HepG2 (cell line): ENCODE measurements at regions not wholly inside any gene's neighbourhood (a gene's known extent, or its start where the extent isn't known, plus 50 kb on each side); places are given as distances from the start of the nearest gene placed in this dataset.

Source experiments
- ATAC-seq: fragments of 200-7000 bp; cut with Tn5 transposase; 3 replicates; pipeline ENCODE4 v1.9.1; 2020; ENCODE audit warnings: mild to moderate bottlenecking, moderate library complexity
- BruUV-seq: library from RNA; stranded (reverse); fragments of 400-500 nt; replicated peaks from 2 replicates; lab custom pipeline; 2021; lab: Mats Ljungman, UMichigan
- CTCF ChIA-PET: fragments of 300-600 bp; formaldehyde crosslinking; extraction: SDS; loops from one replicate; lab custom pipeline; 2021; ENCODE audit warnings: low total read pairs, inconsistent platforms, low intra/inter-chr PET ratio; lab: Yijun Ruan, JAX
- POLR2A ChIA-PET: fragments of 350-600 bp; sonication (Branson Sonifier 250); formaldehyde crosslinking; loops from one replicate; lab custom pipeline; 2020; ENCODE audit warnings: antibody characterized with exemption, inconsistent platforms; lab: Yijun Ruan, JAX
- DNase-seq: peaks from one replicate; pipeline ENCODE4 v3.0.0-alpha.2; 2015; ENCODE audit warnings: low spot score
- FAIRE-seq: peaks from 3 replicates; lab custom pipeline; 2011; peaks lifted over from hg19 to GRCh38; lab: Jason Lieb, UNC
- H2AFZ ChIP-seq: one replicate; pipeline ENCODE4 v1.6.1; 2011; ENCODE audit warnings: low read length, inconsistent platforms
- H3K27ac ChIP-seq: fragments of 300-600 bp; 3 replicates; pipeline ENCODE4 v1.8.0; 2011; ENCODE audit warnings: mixed run types, mild to moderate bottlenecking, mixed read lengths, low read length, inconsistent platforms; ENCODE audit not compliant: insufficient read depth; ENCODE audit errors: extremely low read length
- H3K27me3 ChIP-seq, 2 experiments: fragments of 200-600 bp in 1 of 2; 2 replicates in 1 of 2; 3 replicates in 1 of 2; pipeline versions ENCODE4 v1.6.0 to v1.8.0; 2011; ENCODE audit warnings: low read length in 2 of 2, mild to moderate bottlenecking in 2 of 2, moderate library complexity in 2 of 2, inconsistent platforms in 1 of 2; ENCODE audit not compliant: insufficient read depth in 2 of 2, control insufficient read depth in 1 of 2
- H3K36me3 ChIP-seq, 2 experiments: fragments of 200-600 bp in 1 of 2; replicated peaks in 1 of 2; 2 replicates in 1 of 2; 3 replicates in 1 of 2; pipeline versions ENCODE4 v1.5.1 to v1.8.0; 2011; ENCODE audit warnings: low read length in 2 of 2, inconsistent platforms in 1 of 2; ENCODE audit not compliant: insufficient read depth in 2 of 2, control insufficient read depth in 1 of 2
- H3K4me1 ChIP-seq: 2 replicates; pipeline ENCODE4 v1.5.1; 2012; ENCODE audit warnings: low read length, inconsistent platforms; ENCODE audit not compliant: insufficient read depth
- H3K4me2 ChIP-seq: 2 replicates; pipeline ENCODE4 v1.6.0; 2011; ENCODE audit warnings: low read depth, low read length, inconsistent platforms
- H3K4me3 ChIP-seq, 3 experiments: fragments of 200-600 bp in 1 of 3; sonication (generic), shearing (Covaris generic) in 1 of 3; replicated peaks in 1 of 3; 2 replicates each; pipeline ENCODE4 v1.5.1; 2011 to 2016; ENCODE audit warnings: low read length in 3 of 3, inconsistent platforms in 2 of 3, low read depth in 2 of 3, mild to moderate bottlenecking in 2 of 3, control low read depth in 1 of 3, mixed read lengths in 1 of 3; ENCODE audit not compliant: insufficient read depth in 1 of 3
- H3K79me2 ChIP-seq: one replicate; pipeline ENCODE4 v1.6.1; 2011; ENCODE audit warnings: low read length, inconsistent platforms; ENCODE audit not compliant: insufficient read depth
- H3K9ac ChIP-seq: 2 replicates; pipeline ENCODE4 v1.6.0; 2011; ENCODE audit warnings: mild to moderate bottlenecking, low read depth, low read length, inconsistent platforms; ENCODE audit not compliant: insufficient read depth
- H3K9me3 ChIP-seq: 2 replicates; pipeline ENCODE4 v1.5.1; 2012; ENCODE audit warnings: mild to moderate bottlenecking, low read length
- H4K20me1 ChIP-seq: 2 replicates; pipeline ENCODE4 v1.6.0; 2011; ENCODE audit warnings: inconsistent platforms, mild to moderate bottlenecking, low read length, moderate library complexity; ENCODE audit not compliant: insufficient read depth
- HNRNPK ChIP-seq: fragments of 200-400 bp; formaldehyde crosslinking; IDR thresholded peaks from 2 replicates; pipeline ENCODE4 v1.6.1; 2018; ENCODE audit warnings: low read length, low read depth, moderate library complexity, mild to moderate bottlenecking; ENCODE audit not compliant: poor library complexity, severe bottlenecking
- KDM5A ChIP-seq: fragments of 200-600 bp; sonication (generic); IDR thresholded peaks from 2 replicates; pipeline ENCODE4 v1.7.0; 2018; ENCODE audit warnings: antibody characterized with exemption, mild to moderate bottlenecking, low read length, borderline replicate concordance
- RNF2 ChIP-seq: fragments of 450-650 bp; conservative IDR thresholded peaks from 2 replicates; pipeline ENCODE4 v1.6.1; 2016; ENCODE audit warnings: low read depth
- SAFB2 ChIP-seq: sonication (generic); formaldehyde crosslinking; IDR thresholded peaks from 2 replicates; pipeline ENCODE4 v1.5.1; 2020; ENCODE audit warnings: missing genetic modification reagents, low read depth, mild to moderate bottlenecking, borderline replicate concordance
- ZFY ChIP-seq: sonication (generic); formaldehyde crosslinking; IDR thresholded peaks from 2 replicates; pipeline ENCODE4 v1.4.0; 2020; ENCODE audit warnings: missing genetic modification reagents
- ZNF224 ChIP-seq: sonication (generic); formaldehyde crosslinking; IDR thresholded peaks from 2 replicates; pipeline ENCODE4 v1.5.0; 2020; ENCODE audit warnings: mild to moderate bottlenecking, missing genetic modification reagents
- WGBS: methylation state at CpG from one replicate; pipeline ENCODE4 v1.1.6; 2017; ENCODE audit warnings: low lambda C conversion rate; 5-methylcytosine and 5-hydroxymethylcytosine counted together
- in situ Hi-C: cut with HindIII; loops from 2 replicates; pipeline ENCODE4 v1.10.0; 2017; ENCODE audit warnings: low pct_unique_long_range_greater_than_20kb; ENCODE audit not compliant: extremely low pct_ligation_motif_present
- intact Hi-C: fragments of 100-400 bp; cut with micrococcal nuclease; formaldehyde crosslinking; loops from one replicate; pipeline ENCODE4 v1.10.0; 2022; ENCODE audit not compliant: unreplicated experiment
- TF ChIP-seq, protein P1 (sequence below): sonication (generic); formaldehyde crosslinking; IDR thresholded peaks from 2 replicates; pipeline ENCODE4 v1.5.0; 2020; ENCODE audit warnings: missing genetic modification reagents
- TF ChIP-seq, protein P2 (sequence below): sonication (generic); formaldehyde crosslinking; IDR thresholded peaks from 2 replicates; pipeline ENCODE4 v1.8.1; 2023; ENCODE audit warnings: missing genetic modification reagents, mild to moderate bottlenecking, borderline replicate concordance

DNA sequence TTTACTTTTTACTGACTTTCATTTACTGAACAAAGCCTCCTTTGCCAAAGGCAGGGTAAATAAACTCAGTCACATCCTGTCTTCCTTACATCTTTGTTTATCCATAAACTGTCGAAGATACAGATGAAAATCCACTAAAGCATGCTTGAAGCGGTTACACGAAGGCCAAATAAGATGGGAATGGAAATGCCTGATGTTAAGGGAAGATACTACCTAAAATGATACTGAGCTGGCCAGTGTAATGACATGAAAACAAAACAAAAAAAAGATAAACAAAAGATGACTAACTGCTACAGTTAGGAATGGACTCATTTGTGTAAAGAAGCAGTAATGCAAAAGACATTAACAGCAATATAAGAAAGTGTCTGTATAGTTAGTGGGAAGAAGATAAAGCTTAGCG lies 114.7 kb upstream of the ADAMTS9 start:
- no peak for DNase-seq
- Histone ChIP-seq H3K27me3 (0 out of 5 replicates have a peak, but pooled peaks cover 0 to 4% of the 10 kb centered on the region in 2 experiments), H3K9ac (no peak overlapping the region), H3K36me3 (no peaks in the 10 kb centered on the region), H3K4me1 (no peaks in the 10 kb centered on the region), H4K20me1 (no peaks in the 10 kb centered on the region), H3K4me2 (no peak overlapping the region), H3K27ac (no peak overlapping the region), H3K79me2 (no peaks in the 10 kb centered on the region), H3K4me3 (no peak overlapping the region), H2AFZ (no peak overlapping the region), H3K9me3 (no peaks in the 10 kb centered on the region)
- CTCF ChIA-PET = no interaction called here
- no peak for FAIRE-seq
- TF ChIP-seq KDM5A (no peak), ZNF224 (CRISPR knock-in tag) (no peak), RNF2 (no peak), SAFB2 (CRISPR knock-in tag) (no peak), HNRNPK (no peak), ZFY (CRISPR knock-in tag) (no peak)
- TF ChIP-seq, protein P1, sequence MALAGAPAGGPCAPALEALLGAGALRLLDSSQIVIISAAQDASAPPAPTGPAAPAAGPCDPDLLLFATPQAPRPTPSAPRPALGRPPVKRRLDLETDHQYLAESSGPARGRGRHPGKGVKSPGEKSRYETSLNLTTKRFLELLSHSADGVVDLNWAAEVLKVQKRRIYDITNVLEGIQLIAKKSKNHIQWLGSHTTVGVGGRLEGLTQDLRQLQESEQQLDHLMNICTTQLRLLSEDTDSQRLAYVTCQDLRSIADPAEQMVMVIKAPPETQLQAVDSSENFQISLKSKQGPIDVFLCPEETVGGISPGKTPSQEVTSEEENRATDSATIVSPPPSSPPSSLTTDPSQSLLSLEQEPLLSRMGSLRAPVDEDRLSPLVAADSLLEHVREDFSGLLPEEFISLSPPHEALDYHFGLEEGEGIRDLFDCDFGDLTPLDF (CRISPR knock-in tag) = no peak
- TF ChIP-seq, protein P2, sequence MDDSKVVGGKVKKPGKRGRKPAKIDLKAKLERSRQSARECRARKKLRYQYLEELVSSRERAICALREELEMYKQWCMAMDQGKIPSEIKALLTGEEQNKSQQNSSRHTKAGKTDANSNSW (CRISPR knock-in tag) = no peak
- no TSS peak for BruUV-seq
- WGBS = 43% methylated on average over 4 of the region's 4 CpGs
- in situ Hi-C loops (no loop called here), intact Hi-C loops (no loop called here)
- POLR2A ChIA-PET = no interaction called here
- no peak for ATAC-seq
